KMS-11 (cell line): ENCODE measurements at regions not wholly inside any gene's neighbourhood (a gene's known extent, or its start where the extent isn't known, plus 50 kb on each side); places are given as distances from the start of the nearest gene placed in this dataset.

Experiments
- H2AFZ ChIP-seq: fragments of 200-600 bp; sonication (generic); 2 replicates; pipeline ENCODE4 v1.6.1; 2016; ENCODE audit warnings: antibody characterized with exemption, mixed run types, low read depth
- H3K27ac ChIP-seq: fragments of 200-600 bp; sonication (generic); 2 replicates; pipeline ENCODE4 v1.6.1; 2016; ENCODE audit warnings: mild to moderate bottlenecking, mixed run types
- H3K27me3 ChIP-seq: fragments of 200-600 bp; sonication (generic); 2 replicates; pipeline ENCODE4 v1.6.1; 2017; ENCODE audit warnings: mild to moderate bottlenecking, low read depth, mixed run types, moderate library complexity; ENCODE audit not compliant: insufficient read depth
- H3K36me3 ChIP-seq: fragments of 200-600 bp; sonication (generic); 2 replicates; pipeline ENCODE4 v1.6.1; 2017; ENCODE audit warnings: mild to moderate bottlenecking, mixed run types; ENCODE audit not compliant: insufficient read depth
- H3K4me1 ChIP-seq: fragments of 200-600 bp; sonication (generic); 2 replicates; pipeline ENCODE4 v1.6.1; 2016; ENCODE audit warnings: mild to moderate bottlenecking, low read depth, mixed run types; ENCODE audit not compliant: poor library complexity, severe bottlenecking
- H3K4me2 ChIP-seq: fragments of 200-600 bp; sonication (generic); 2 replicates; pipeline ENCODE4 v1.7.0; 2016; ENCODE audit warnings: mild to moderate bottlenecking, mixed run types
- H3K4me3 ChIP-seq: fragments of 200-600 bp; sonication (generic); IDR thresholded peaks from 2 replicates; pipeline ENCODE4 v1.6.1; 2017; ENCODE audit warnings: low read depth, low read length, mixed read lengths; ENCODE audit not compliant: insufficient read depth
- H3K79me2 ChIP-seq: fragments of 200-600 bp; sonication (generic); 2 replicates; pipeline ENCODE4 v1.6.1; 2016; ENCODE audit warnings: low read depth, mixed run types; ENCODE audit not compliant: insufficient read depth
- H3K9ac ChIP-seq: fragments of 200-600 bp; sonication (generic); 2 replicates; pipeline ENCODE4 v1.6.1; 2016; ENCODE audit warnings: mild to moderate bottlenecking, mixed run types
- H4K20me1 ChIP-seq: fragments of 200-600 bp; sonication (generic); 2 replicates; pipeline ENCODE4 v1.6.1; 2016; ENCODE audit warnings: mild to moderate bottlenecking, mixed run types; ENCODE audit not compliant: insufficient read depth
- TF ChIP-seq, protein P1 (sequence below): fragments of 200-600 bp; sonication (generic); conservative IDR thresholded peaks from 2 replicates; pipeline ENCODE4 v1.6.1; 2017; ENCODE audit warnings: low read depth, mild to moderate bottlenecking, antibody characterized with exemption, low read length, moderate library complexity, mixed read lengths

DNA sequence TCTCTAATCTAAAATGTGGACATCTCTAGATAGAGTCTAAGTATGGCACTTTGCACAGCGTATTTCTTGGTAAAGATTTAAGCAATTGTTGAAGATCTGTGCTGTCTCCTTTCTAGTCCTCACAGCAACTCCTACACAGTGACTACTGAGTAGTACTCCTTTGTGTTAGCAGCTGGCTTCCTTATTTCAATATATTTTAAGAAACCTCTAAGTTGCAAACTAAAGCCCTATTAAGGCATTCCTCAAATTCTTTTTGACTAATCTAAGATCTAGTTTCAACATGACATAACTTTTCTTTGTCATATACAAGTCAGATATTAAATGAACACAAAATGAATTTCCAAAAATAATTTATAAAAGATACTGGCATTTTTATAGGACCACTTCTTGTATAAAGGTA, 121.8 kb upstream of the DNAJC10 start:
- Histone ChIP-seq H3K4me3 (no peak overlapping the region), H3K4me2 (no peak overlapping the region), H2AFZ (no peak overlapping the region), H3K9ac (no peak overlapping the region), H3K36me3 (no peaks in the 10 kb centered on the region), H4K20me1 (no peaks in the 10 kb centered on the region), H3K79me2 (no peaks in the 10 kb centered on the region), H3K27ac (no peak overlapping the region), H3K4me1 (no peaks in the 10 kb centered on the region), H3K27me3 (no peaks in the 10 kb centered on the region)
- TF ChIP-seq, protein P1, sequence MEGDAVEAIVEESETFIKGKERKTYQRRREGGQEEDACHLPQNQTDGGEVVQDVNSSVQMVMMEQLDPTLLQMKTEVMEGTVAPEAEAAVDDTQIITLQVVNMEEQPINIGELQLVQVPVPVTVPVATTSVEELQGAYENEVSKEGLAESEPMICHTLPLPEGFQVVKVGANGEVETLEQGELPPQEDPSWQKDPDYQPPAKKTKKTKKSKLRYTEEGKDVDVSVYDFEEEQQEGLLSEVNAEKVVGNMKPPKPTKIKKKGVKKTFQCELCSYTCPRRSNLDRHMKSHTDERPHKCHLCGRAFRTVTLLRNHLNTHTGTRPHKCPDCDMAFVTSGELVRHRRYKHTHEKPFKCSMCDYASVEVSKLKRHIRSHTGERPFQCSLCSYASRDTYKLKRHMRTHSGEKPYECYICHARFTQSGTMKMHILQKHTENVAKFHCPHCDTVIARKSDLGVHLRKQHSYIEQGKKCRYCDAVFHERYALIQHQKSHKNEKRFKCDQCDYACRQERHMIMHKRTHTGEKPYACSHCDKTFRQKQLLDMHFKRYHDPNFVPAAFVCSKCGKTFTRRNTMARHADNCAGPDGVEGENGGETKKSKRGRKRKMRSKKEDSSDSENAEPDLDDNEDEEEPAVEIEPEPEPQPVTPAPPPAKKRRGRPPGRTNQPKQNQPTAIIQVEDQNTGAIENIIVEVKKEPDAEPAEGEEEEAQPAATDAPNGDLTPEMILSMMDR: no peak

DNA sequence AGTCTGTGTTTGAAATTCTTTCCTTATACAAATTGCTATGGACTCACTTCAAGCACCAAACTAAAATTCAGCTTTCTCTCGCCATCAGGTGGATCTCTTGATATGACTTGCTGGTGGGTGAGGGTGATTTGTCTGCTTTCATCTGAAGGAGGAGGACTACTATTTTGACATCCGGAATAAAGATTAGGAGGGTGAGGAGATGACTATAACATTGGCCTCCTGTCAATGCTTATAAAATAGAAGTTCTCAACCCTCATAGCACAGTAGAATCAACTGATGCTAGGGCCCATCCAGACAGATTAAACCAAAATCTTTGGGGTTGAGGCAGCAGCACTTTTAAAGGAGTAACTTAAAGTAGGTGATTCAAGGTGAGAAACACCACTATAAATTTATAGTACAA, 120.4 kb upstream of the DNAJC10 start:
- H3K27ac ChIP-seq: no peak overlapping the region
- no peaks in the 10 kb centered on the region for H3K79me2 ChIP-seq
- no peak overlapping the region for H3K4me2 ChIP-seq
- TF ChIP-seq, protein P1: no peak
- H3K4me3 ChIP-seq: no peak overlapping the region
- H3K9ac ChIP-seq: no peak overlapping the region
- no peaks in the 10 kb centered on the region for H3K27me3 ChIP-seq
- H4K20me1 ChIP-seq: no peaks in the 10 kb centered on the region
- no peaks in the 10 kb centered on the region for H3K4me1 ChIP-seq
- no peaks in the 10 kb centered on the region for H3K36me3 ChIP-seq
- no peak overlapping the region for H2AFZ ChIP-seq

DNA sequence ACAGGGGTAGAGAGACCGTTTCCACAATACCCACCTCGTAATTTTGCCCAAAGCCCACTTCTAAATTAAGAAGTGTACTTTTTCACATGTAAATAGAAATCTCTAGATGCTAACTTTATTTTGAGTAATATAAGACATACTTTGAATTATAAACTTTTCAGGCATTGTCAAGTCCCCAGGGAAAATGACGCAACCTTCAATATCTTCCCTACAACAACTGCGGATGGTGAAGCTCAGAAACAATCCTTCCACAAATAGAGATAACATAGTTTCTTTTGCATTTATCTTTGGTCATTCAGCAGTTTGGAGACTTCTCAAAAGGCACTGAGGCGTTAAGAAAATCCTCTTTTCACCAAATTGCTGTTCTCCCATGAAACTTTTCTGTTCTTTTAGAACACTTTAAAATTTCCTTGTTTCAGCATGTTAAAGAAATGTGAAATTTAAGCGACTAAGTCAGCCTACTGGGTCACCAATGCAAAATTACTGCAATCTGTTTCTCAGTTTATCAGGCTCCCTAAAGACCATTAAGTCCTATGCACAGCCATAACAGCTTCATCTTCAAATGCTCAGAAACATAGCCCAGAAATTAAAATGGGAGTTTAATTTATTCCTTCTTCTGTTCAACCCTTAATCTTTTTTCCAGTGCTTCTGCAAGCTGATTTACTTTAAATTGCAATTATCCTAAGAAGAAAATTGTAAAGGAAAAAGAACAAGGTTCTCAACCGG, 118.3 kb upstream of the DNAJC10 start:
- TF ChIP-seq, protein P1: no peak
- H3K27me3 ChIP-seq: no peaks in the 10 kb centered on the region
- no peak overlapping the region for H3K9ac ChIP-seq
- H3K27ac ChIP-seq: no peak overlapping the region
- H3K4me3 ChIP-seq: no peak overlapping the region
- no peaks in the 10 kb centered on the region for H3K4me1 ChIP-seq
- H3K4me2 ChIP-seq: no peak overlapping the region
- H3K36me3 ChIP-seq: no peaks in the 10 kb centered on the region
- H3K79me2 ChIP-seq: no peaks in the 10 kb centered on the region
- no peaks in the 10 kb centered on the region for H4K20me1 ChIP-seq
- H2AFZ ChIP-seq: no peak overlapping the region

DNA sequence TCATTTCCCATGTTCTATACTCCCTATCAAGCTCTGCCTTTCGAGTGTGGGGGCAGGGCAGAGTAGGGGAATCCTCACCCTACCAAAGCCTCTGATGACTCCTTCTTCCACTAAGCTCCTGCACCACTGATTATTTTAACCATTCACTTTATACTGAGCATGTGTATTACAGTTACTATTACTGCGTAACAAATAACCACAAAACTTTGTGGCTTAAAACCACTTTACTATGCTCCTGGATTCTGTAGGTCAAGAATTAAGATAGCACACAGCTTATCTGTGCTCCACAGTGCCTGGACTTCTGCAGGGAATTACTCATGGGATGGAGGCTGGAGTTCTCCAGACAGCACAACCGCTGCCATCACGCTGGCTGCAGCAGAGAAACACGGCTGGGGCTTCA, 117.4 kb upstream of the DNAJC10 start:
- Histone ChIP-seq H3K4me2 (no peak overlapping the region), H3K9ac (no peak overlapping the region), H3K27ac (no peak overlapping the region), H3K4me3 (no peak overlapping the region), H3K36me3 (no peaks in the 10 kb centered on the region), H3K4me1 (no peaks in the 10 kb centered on the region), H4K20me1 (no peaks in the 10 kb centered on the region), H3K27me3 (no peaks in the 10 kb centered on the region), H2AFZ (no peak overlapping the region), H3K79me2 (no peaks in the 10 kb centered on the region)
- TF ChIP-seq, protein P1: no peak
